GM23248 (cell line): ENCODE measurements at regions not wholly inside any gene's neighbourhood (a gene's known extent, or its start where the extent isn't known, plus 50 kb on each side); places are given as distances from the start of the nearest gene placed in this dataset.
"Not testable (repeated sequence)": the region's sequence is repeated elsewhere in the genome, so short reads cannot be mapped to it uniquely, and the experiment has no call there.

Experiments used
- DNase-seq: peaks from one replicate; pipeline ENCODE4 v3.0.0-alpha.2; 2015
- H2AFZ ChIP-seq: fragments of 200-600 bp; sonication (generic); 2 replicates; pipeline ENCODE4 v1.6.1; 2016; ENCODE audit warnings: antibody characterized with exemption
- H3F3A ChIP-seq: fragments of 200-600 bp; sonication (generic); 2 replicates; pipeline ENCODE4 v1.6.1; 2016; ENCODE audit warnings: mild to moderate bottlenecking, antibody characterized with exemption, mixed run types; ENCODE audit not compliant: insufficient read depth
- H3K27ac ChIP-seq: fragments of 200-600 bp; sonication (generic); 2 replicates; pipeline ENCODE4 v1.5.1; 2016; ENCODE audit warnings: mild to moderate bottlenecking
- H3K27me3 ChIP-seq: fragments of 200-600 bp; sonication (generic); replicated peaks from 2 replicates; pipeline ENCODE4 v1.6.1; 2016; ENCODE audit warnings: mild to moderate bottlenecking; ENCODE audit not compliant: insufficient read depth
- H3K36me3 ChIP-seq: fragments of 200-600 bp; sonication (generic); 2 replicates; pipeline ENCODE4 v1.6.1; 2016; ENCODE audit warnings: low read depth, mild to moderate bottlenecking
- H3K4me1 ChIP-seq: fragments of 200-600 bp; sonication (generic); 2 replicates; pipeline ENCODE4 v1.6.1; 2016; ENCODE audit warnings: mild to moderate bottlenecking; ENCODE audit not compliant: insufficient read depth
- H3K4me2 ChIP-seq: fragments of 200-600 bp; sonication (generic); one replicate; pipeline ENCODE4 v1.6.1; 2016; ENCODE audit warnings: mild to moderate bottlenecking; ENCODE audit not compliant: unreplicated experiment
- H3K4me3 ChIP-seq: fragments of 200-600 bp; sonication (generic); 2 replicates; pipeline ENCODE4 v1.5.1; 2016; ENCODE audit warnings: mild to moderate bottlenecking
- H3K79me2 ChIP-seq: fragments of 200-600 bp; sonication (generic); 2 replicates; pipeline ENCODE4 v1.6.1; 2016; ENCODE audit warnings: mild to moderate bottlenecking; ENCODE audit not compliant: insufficient read depth
- H3K9ac ChIP-seq: fragments of 200-600 bp; sonication (generic); 2 replicates; pipeline ENCODE4 v1.6.1; 2016; ENCODE audit warnings: mild to moderate bottlenecking
- H3K9me2 ChIP-seq: fragments of 200-600 bp; sonication (generic); 2 replicates; pipeline ENCODE4 v1.6.1; 2016; ENCODE audit warnings: mixed run types, mild to moderate bottlenecking, moderate library complexity; ENCODE audit not compliant: insufficient read depth
- H3K9me3 ChIP-seq: fragments of 200-600 bp; sonication (generic); one replicate; pipeline ENCODE4 v1.6.1; 2017; ENCODE audit warnings: low read depth
- H4K20me1 ChIP-seq: fragments of 200-600 bp; sonication (generic); 2 replicates; pipeline ENCODE4 v1.6.0; 2016; ENCODE audit not compliant: insufficient read depth
- WGBS, 2 experiments: methylation state at CpG; one replicate each; pipeline ENCODE4 v1.1.6; 2015 to 2017; ENCODE audit warnings: low lambda C conversion rate in 2 of 2, low coverage in 1 of 2; ENCODE audit errors: missing lambda C conversion rate in 2 of 2; 5-methylcytosine and 5-hydroxymethylcytosine counted together
- in situ Hi-C: fragments of 300-500 bp; cut with MboI; formaldehyde crosslinking; loops from 2 replicates; pipeline ENCODE4 v1.15.0; 2020

DNA sequence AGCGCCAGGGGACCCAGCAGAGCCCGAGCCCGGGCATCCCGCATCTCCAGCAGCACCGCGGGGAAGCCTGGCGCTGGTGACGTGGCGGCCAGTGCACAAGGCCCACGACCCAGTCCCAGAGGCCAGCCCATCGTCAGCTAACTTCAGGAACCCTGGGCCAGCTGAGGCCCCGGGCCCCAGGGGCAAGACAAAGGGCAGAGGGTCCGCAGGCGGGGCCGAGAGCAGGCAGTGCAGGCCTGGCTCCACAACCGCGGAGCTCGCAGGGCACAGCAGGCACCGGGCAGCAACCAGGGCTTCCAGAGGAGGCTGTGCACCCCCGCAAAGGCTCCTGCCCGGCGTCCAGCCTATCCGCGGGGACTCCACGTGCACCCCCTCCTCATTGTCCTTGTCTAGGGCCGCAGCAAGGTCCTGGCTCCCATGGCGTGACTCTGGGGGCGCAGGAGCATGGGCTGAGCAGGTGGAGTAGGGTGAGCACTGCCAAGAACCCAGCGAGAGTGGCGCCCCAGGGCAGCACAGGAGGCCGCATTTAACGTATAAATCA lies 352.5 kb downstream of the KCNJ18 start:
- H3K36me3 ChIP-seq, H3K79me2 ChIP-seq, H3F3A ChIP-seq, H3K27me3 ChIP-seq, H3K4me1 ChIP-seq, H4K20me1 ChIP-seq, H3K27ac ChIP-seq, H3K9me3 ChIP-seq, H3K4me2 ChIP-seq, H3K4me3 ChIP-seq, H3K9ac ChIP-seq, DNase-seq, H3K9me2 ChIP-seq, H2AFZ ChIP-seq, in situ Hi-C loops: not testable (repeated sequence)
- 57% methylated on average over 16 to 31 of the region's 32 CpGs for WGBS, 2 experiments

- H3K36me3 ChIP-seq, H3K9me2 ChIP-seq, H3K4me2 ChIP-seq, H3K27me3 ChIP-seq, H3K4me1 ChIP-seq, H3K79me2 ChIP-seq, H2AFZ ChIP-seq, H3K4me3 ChIP-seq, H4K20me1 ChIP-seq, in situ Hi-C loops, H3K27ac ChIP-seq, H3K9me3 ChIP-seq, H3F3A ChIP-seq, H3K9ac ChIP-seq, DNase-seq: not testable (repeated sequence)
- 47 to 57% methylated on average over 5 to 6 of the region's 6 CpGs for WGBS, 2 experiments
Measured at GRCh38 chr17:22047521-22047920, 355.2 kb downstream of the KCNJ18 start.

- H3K27ac ChIP-seq, H3K4me2 ChIP-seq, H3K27me3 ChIP-seq, H3K36me3 ChIP-seq, H3K9ac ChIP-seq, H4K20me1 ChIP-seq, DNase-seq, H3K79me2 ChIP-seq, in situ Hi-C loops, H2AFZ ChIP-seq, H3K9me2 ChIP-seq, H3K9me3 ChIP-seq, H3F3A ChIP-seq, H3K4me3 ChIP-seq, H3K4me1 ChIP-seq: not testable (repeated sequence)
- WGBS, 2 experiments = 31 to 35% methylated on average over 5 of the region's 5 CpGs
Measured at GRCh38 chr17:22048226-22048625, 355.9 kb downstream of the KCNJ18 start.

DNA sequence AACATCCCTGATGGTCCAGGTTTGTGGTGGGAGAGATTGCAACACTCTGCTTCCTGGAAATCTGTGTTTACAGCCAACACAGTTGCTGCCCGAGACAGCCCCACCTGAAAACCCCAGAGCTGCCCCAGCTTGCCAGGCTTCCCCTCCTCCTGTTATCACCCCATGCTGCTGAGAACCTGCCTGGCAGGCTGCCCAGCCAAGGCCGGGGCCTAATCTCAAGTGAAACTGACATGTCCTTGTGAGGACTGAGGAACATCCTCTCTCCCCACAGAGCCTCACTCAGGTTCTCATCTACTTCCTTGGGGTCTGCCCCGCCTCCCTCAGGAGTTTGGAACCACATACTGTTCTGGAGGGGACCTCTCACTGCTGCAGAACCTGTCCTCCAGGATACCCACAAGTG lies 358.4 kb downstream of the KCNJ18 start:
- DNase-seq, H3K4me2 ChIP-seq, in situ Hi-C loops, H3K9me2 ChIP-seq, H3K27me3 ChIP-seq, H3K9ac ChIP-seq, H3K36me3 ChIP-seq, H4K20me1 ChIP-seq, H3F3A ChIP-seq, H3K9me3 ChIP-seq, H3K4me1 ChIP-seq, H3K27ac ChIP-seq, H2AFZ ChIP-seq, H3K79me2 ChIP-seq, H3K4me3 ChIP-seq: not testable (repeated sequence)
- 19 to 22% methylated on average over 2 of the region's 3 CpGs for WGBS, 2 experiments

GRCh38 chr17:22052715-22053114 lies 360.4 kb downstream of the KCNJ18 start:
- H4K20me1 ChIP-seq, H3K4me2 ChIP-seq, DNase-seq, H3K36me3 ChIP-seq, H3K4me1 ChIP-seq, H3K79me2 ChIP-seq, H3K9ac ChIP-seq, H3K27me3 ChIP-seq, H3K4me3 ChIP-seq, H3K9me2 ChIP-seq, in situ Hi-C loops, H3K9me3 ChIP-seq, H3K27ac ChIP-seq, H3F3A ChIP-seq, H2AFZ ChIP-seq: not testable (repeated sequence)

GRCh38 chr17:22056566-22056965 lies 364.2 kb downstream of the KCNJ18 start:
- H3K9me3 ChIP-seq, H4K20me1 ChIP-seq, H2AFZ ChIP-seq, H3K27ac ChIP-seq, H3K9me2 ChIP-seq, H3K4me2 ChIP-seq, H3K79me2 ChIP-seq, H3F3A ChIP-seq, DNase-seq, H3K27me3 ChIP-seq, H3K4me3 ChIP-seq, H3K4me1 ChIP-seq, H3K36me3 ChIP-seq, H3K9ac ChIP-seq, in situ Hi-C loops: not testable (repeated sequence)
- WGBS, 2 experiments = 0 to 19% methylated on average over 1 of the region's 1 CpG

GRCh38 chr17:22075918-22076317 lies 383.6 kb downstream of the KCNJ18 start:
- in situ Hi-C loops, H3K27me3 ChIP-seq, H3K27ac ChIP-seq, H3K4me1 ChIP-seq, H3K9me2 ChIP-seq, H3K4me2 ChIP-seq, H4K20me1 ChIP-seq, H3K79me2 ChIP-seq, H3K9me3 ChIP-seq, H3K4me3 ChIP-seq, H2AFZ ChIP-seq, H3F3A ChIP-seq, H3K36me3 ChIP-seq, H3K9ac ChIP-seq, DNase-seq: not testable (repeated sequence)
- 32 to 50% methylated on average over 3 to 4 of the region's 4 CpGs for WGBS, 2 experiments

DNA sequence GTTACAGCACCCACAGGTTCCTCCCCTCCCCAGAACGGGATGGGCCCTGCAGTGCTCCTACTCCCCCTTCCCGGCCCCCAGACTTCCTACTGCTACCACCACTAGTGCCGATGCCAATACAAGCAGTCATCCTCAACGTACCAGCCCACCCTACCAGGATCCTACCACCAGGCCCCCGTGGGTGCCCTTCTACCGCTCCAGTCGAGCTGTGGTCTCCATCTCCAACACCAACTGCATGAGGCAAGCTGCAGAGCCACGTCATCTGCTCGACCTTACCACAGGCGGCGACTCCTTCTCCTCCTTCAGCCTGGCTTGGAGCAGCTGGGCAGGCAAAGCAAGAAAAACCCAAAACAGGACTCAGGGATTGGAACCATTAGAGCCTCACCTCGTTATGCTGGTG lies 396.3 kb downstream of the KCNJ18 start:
- H2AFZ ChIP-seq, H3F3A ChIP-seq, H3K9ac ChIP-seq, H3K27ac ChIP-seq, DNase-seq, H3K4me3 ChIP-seq, H3K9me2 ChIP-seq, in situ Hi-C loops, H3K27me3 ChIP-seq, H3K36me3 ChIP-seq, H3K4me2 ChIP-seq, H3K9me3 ChIP-seq, H4K20me1 ChIP-seq, H3K79me2 ChIP-seq, H3K4me1 ChIP-seq: not testable (repeated sequence)
- WGBS, 2 experiments = 17 to 32% methylated on average over 9 to 12 of the region's 12 CpGs
